Endothelial cell of umbilical vein (primary cell): ENCODE measurements at regions not wholly inside any gene's neighbourhood (a gene's known extent, or its start where the extent isn't known, plus 50 kb on each side); places are given as distances from the start of the nearest gene placed in this dataset.

Source experiments
- BruUV-seq: library from RNA; stranded (reverse); fragments of 400-500 nt; replicated peaks from 2 replicates; lab custom pipeline; 2021; lab: Mats Ljungman, UMichigan
- CTCF ChIA-PET: fragments of 300-600, 350-600 bp; sonication (Branson Sonifier 250); formaldehyde crosslinking; loops from one replicate; lab custom pipeline; 2021; ENCODE audit warnings: antibody characterized with exemption, inconsistent platforms; lab: Charles Lee
- POLR2A ChIA-PET: fragments of 300-600, 350-600 bp; sonication (Branson Sonifier 250); formaldehyde crosslinking; loops from one replicate; lab custom pipeline; 2021; ENCODE audit warnings: antibody characterized with exemption, inconsistent platforms; lab: Charles Lee
- DNase-seq: peaks from one replicate; pipeline ENCODE4 v3.0.0-alpha.2; 2011; ENCODE audit warnings: low read depth, low spot score
- FAIRE-seq: peaks from 2 replicates; lab custom pipeline; 2011; peaks lifted over from hg19 to GRCh38; lab: Jason Lieb, UNC
- H2AFZ ChIP-seq: 2 replicates; pipeline ENCODE4 v1.6.0; 2012; ENCODE audit warnings: low read depth, low read length, control low read depth, inconsistent platforms
- H3K27ac ChIP-seq: 2 replicates; pipeline ENCODE4 v1.5.1; 2011; ENCODE audit warnings: low read depth, mild to moderate bottlenecking, control low read depth, low read length, moderate library complexity; ENCODE audit not compliant: insufficient read depth
- H3K27me3 ChIP-seq, 2 experiments: 2 replicates each; pipeline versions ENCODE4 v1.6.0 to v1.6.1; 2011; ENCODE audit warnings: low read length in 2 of 2, mixed read lengths in 1 of 2; ENCODE audit not compliant: control insufficient read depth in 2 of 2, insufficient read depth in 2 of 2
- H3K36me3 ChIP-seq, 2 experiments: 2 replicates in 1 of 2; 3 replicates in 1 of 2; pipeline ENCODE4 v1.5.1; 2011; ENCODE audit warnings: low read length in 2 of 2, mild to moderate bottlenecking in 1 of 2, moderate library complexity in 1 of 2; ENCODE audit not compliant: control insufficient read depth in 2 of 2, insufficient read depth in 2 of 2; ENCODE audit errors: extremely low read depth in 1 of 2
- H3K4me1 ChIP-seq: 3 replicates; pipeline ENCODE4 v1.5.1; 2011; ENCODE audit warnings: mild to moderate bottlenecking, low read length; ENCODE audit not compliant: control insufficient read depth, insufficient read depth; ENCODE audit errors: extremely low read depth
- H3K4me2 ChIP-seq: 2 replicates; pipeline ENCODE4 v1.6.1; 2011; ENCODE audit warnings: low read length, control low read depth, mixed read lengths; ENCODE audit not compliant: insufficient read depth
- H3K4me3 ChIP-seq, 3 experiments: fragments of 200-600 bp in 1 of 3; sonication (generic), shearing (Covaris generic) in 1 of 3; replicated peaks in 1 of 3; 2 replicates each; pipeline ENCODE4 v1.5.1; 2011 to 2016; ENCODE audit warnings: control low read depth in 3 of 3, low read length in 3 of 3, mild to moderate bottlenecking in 2 of 3, inconsistent platforms in 1 of 3, low read depth in 1 of 3, moderate library complexity in 1 of 3; ENCODE audit not compliant: insufficient read depth in 1 of 3
- H3K79me2 ChIP-seq: 2 replicates; pipeline ENCODE4 v1.6.0; 2012; ENCODE audit warnings: low read length, inconsistent platforms; ENCODE audit not compliant: control insufficient read depth, insufficient read depth
- H3K9ac ChIP-seq: replicated peaks from 2 replicates; pipeline ENCODE3; 2011; ENCODE audit warnings: low read length, control low read depth; ENCODE audit not compliant: insufficient read depth; ENCODE audit errors: extremely low read depth
- H3K9me1 ChIP-seq: replicated peaks from 3 replicates; pipeline ENCODE4 v1.6.0; 2011; ENCODE audit warnings: mild to moderate bottlenecking, low read length; ENCODE audit not compliant: control insufficient read depth, insufficient read depth; ENCODE audit errors: extremely low read depth
- H3K9me3 ChIP-seq: replicated peaks from 2 replicates; pipeline ENCODE4 v1.5.1; 2012; ENCODE audit warnings: low read length, inconsistent platforms; ENCODE audit not compliant: control insufficient read depth, insufficient read depth
- H4K20me1 ChIP-seq: replicated peaks from 2 replicates; pipeline ENCODE3; 2011; ENCODE audit warnings: mild to moderate bottlenecking, low read length; ENCODE audit not compliant: control insufficient read depth, insufficient read depth; ENCODE audit errors: extremely low read depth
- EZH2 ChIP-seq: IDR thresholded peaks from 2 replicates; pipeline ENCODE4 v1.6.1; 2012; ENCODE audit warnings: borderline replicate concordance, low read depth, mild to moderate bottlenecking, moderate library complexity, low read length, inconsistent platforms; ENCODE audit not compliant: severe bottlenecking
- FOS ChIP-seq: IDR thresholded peaks from 2 replicates; pipeline ENCODE4 v1.6.1; 2011; ENCODE audit warnings: mild to moderate bottlenecking, low read length, moderate library complexity, borderline replicate concordance; ENCODE audit not compliant: insufficient read depth
- GATA2 ChIP-seq: IDR thresholded peaks from 2 replicates; pipeline ENCODE4 v1.7.0; 2011; ENCODE audit warnings: low read depth, mild to moderate bottlenecking, moderate library complexity, mixed read lengths, low read length; ENCODE audit not compliant: insufficient read length, insufficient read depth
- JUN ChIP-seq: IDR thresholded peaks from 2 replicates; pipeline ENCODE4 v1.6.1; 2011; ENCODE audit warnings: borderline replicate concordance, low read depth; ENCODE audit not compliant: insufficient read length, insufficient read depth
- MYC ChIP-seq: IDR thresholded peaks from one replicate; pipeline ENCODE4 v1.6.1; 2011; ENCODE audit warnings: mild to moderate bottlenecking, low read depth, low read length
- POLR2A ChIP-seq: IDR thresholded peaks from 2 replicates; pipeline ENCODE4 v1.6.1; 2012; ENCODE audit warnings: low read depth, mild to moderate bottlenecking, control low read depth, low read length
- POLR2AphosphoS5 ChIP-seq: IDR thresholded peaks from 2 replicates; pipeline ENCODE4 v1.6.1; 2012; ENCODE audit warnings: low read depth, mild to moderate bottlenecking, control low read depth, low read length, moderate library complexity; ENCODE audit not compliant: insufficient read depth
- dilution Hi-C: fragments of 300-500 bp; cut with MboI; formaldehyde crosslinking; loops from one replicate; pipeline ENCODE4 v1.15.0; 2019; ENCODE audit warnings: low sequenced_read_pairs; ENCODE audit not compliant: extremely low pct_ligation_motif_present
- intact Hi-C: fragments of 100-400 bp; cut with micrococcal nuclease; formaldehyde crosslinking; loops from one replicate; pipeline ENCODE4 v1.10.0; 2022
- TF ChIP-seq, protein P1 (sequence below), 2 donors: IDR thresholded peaks; 1 replicate in 1 of 2; 2 replicates in 1 of 2; pipeline ENCODE4 v1.5.1; 2011; ENCODE audit warnings: low read length in 2 of 2, mild to moderate bottlenecking in 2 of 2, moderate library complexity in 2 of 2, control low read depth in 1 of 2, inconsistent platforms in 1 of 2, low read depth in 1 of 2; ENCODE audit not compliant: insufficient read depth in 1 of 2; ENCODE audit errors: extremely low read depth in 1 of 2
- TF ChIP-seq, protein P2 (sequence below): IDR thresholded peaks from 2 replicates; pipeline ENCODE4 v1.6.1; 2011; ENCODE audit not compliant: insufficient read depth, insufficient read length

DNA sequence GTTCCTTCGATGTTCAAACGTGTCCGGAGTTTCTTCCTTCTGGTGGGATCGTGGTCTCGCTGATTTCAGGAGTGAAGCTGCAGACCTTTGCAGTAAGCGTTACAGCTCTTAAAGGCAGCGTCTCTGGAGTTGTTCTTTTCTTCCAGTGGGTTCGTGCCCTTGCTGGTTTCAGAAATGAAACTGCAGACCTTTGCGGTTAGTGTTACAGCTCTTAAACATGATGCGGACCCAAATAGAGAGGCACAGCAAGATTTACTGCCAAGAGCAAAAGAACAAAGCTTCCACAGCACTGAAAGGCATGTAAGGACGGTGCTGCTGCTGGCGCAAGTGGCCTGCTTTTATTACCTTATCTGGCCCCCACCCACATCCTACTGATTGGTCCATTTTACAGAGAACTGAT is 931.4 kb downstream of the IPMK start:
- intact Hi-C loops (no loop called here), dilution Hi-C loops (loop anchor here (25.0 kb wide), 1 partner anchor 726 kb away; no protein-coding TSS in a partner anchor)
- POLR2A ChIA-PET: no interaction called here
- Histone ChIP-seq H4K20me1 (no peaks in the 10 kb centered on the region), H3K4me1 (no peaks in the 10 kb centered on the region), H3K9me1 (no peaks in the 10 kb centered on the region), H3K9me3 (no peaks in the 10 kb centered on the region), H3K9ac (no peak overlapping the region), H3K27ac (no peak overlapping the region), H2AFZ (no peak overlapping the region), H3K36me3 (no peaks in the 10 kb centered on the region), H3K27me3 (no peaks in the 10 kb centered on the region), H3K4me2 (no peak overlapping the region), H3K4me3 (no peak overlapping the region), H3K79me2 (no peaks in the 10 kb centered on the region)
- FAIRE-seq (no peak), DNase-seq (no peak)
- BruUV-seq: no TSS peak
- TF ChIP-seq JUN (no peak), MYC (no peak), FOS (no peak), POLR2AphosphoS5 (no peak), EZH2 (no peak), GATA2 (no peak), POLR2A (no peak)
- TF ChIP-seq, protein P1, sequence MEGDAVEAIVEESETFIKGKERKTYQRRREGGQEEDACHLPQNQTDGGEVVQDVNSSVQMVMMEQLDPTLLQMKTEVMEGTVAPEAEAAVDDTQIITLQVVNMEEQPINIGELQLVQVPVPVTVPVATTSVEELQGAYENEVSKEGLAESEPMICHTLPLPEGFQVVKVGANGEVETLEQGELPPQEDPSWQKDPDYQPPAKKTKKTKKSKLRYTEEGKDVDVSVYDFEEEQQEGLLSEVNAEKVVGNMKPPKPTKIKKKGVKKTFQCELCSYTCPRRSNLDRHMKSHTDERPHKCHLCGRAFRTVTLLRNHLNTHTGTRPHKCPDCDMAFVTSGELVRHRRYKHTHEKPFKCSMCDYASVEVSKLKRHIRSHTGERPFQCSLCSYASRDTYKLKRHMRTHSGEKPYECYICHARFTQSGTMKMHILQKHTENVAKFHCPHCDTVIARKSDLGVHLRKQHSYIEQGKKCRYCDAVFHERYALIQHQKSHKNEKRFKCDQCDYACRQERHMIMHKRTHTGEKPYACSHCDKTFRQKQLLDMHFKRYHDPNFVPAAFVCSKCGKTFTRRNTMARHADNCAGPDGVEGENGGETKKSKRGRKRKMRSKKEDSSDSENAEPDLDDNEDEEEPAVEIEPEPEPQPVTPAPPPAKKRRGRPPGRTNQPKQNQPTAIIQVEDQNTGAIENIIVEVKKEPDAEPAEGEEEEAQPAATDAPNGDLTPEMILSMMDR (IDR thresholded peaks at IDR 0.05; ENCODE audit: extremely low read depth in 1 of 2, insufficient read depth in 1 of 2, low read depth in 1 of 2, low read length in 2 of 2): no peak
- TF ChIP-seq, protein P2, sequence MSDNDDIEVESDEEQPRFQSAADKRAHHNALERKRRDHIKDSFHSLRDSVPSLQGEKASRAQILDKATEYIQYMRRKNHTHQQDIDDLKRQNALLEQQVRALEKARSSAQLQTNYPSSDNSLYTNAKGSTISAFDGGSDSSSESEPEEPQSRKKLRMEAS: no peak
- CTCF ChIA-PET: no interaction called here
